HL-60 (cell line): ENCODE measurements at regions not wholly inside any gene's neighbourhood (a gene's known extent, or its start where the extent isn't known, plus 50 kb on each side); places are given as distances from the start of the nearest gene placed in this dataset.

Experiments
- CTCF ChIP-seq: IDR thresholded peaks from one replicate; pipeline ENCODE4 v1.5.1; 2011; ENCODE audit warnings: low read length, control low read depth, inconsistent platforms; ENCODE audit not compliant: insufficient read depth
- GABPA ChIP-seq: IDR thresholded peaks from 2 replicates; pipeline ENCODE4 v1.6.1; 2012; ENCODE audit warnings: low read depth
- POLR2AphosphoS5 ChIP-seq: IDR thresholded peaks from 2 replicates; pipeline ENCODE4 v1.6.1; 2012; ENCODE audit warnings: low read depth

GRCh38 chr21:23986987-23987386 lies 1620.3 kb downstream of the MRPL39 start:
- TF ChIP-seq CTCF = no peak
- no peak for TF ChIP-seq POLR2AphosphoS5
- no peak for TF ChIP-seq GABPA
